ENCODE measurements at regions not wholly inside any gene's neighbourhood (a gene's known extent, or its start where the extent isn't known, plus 50 kb on each side); places are given as distances from the start of the nearest gene placed in this dataset.

- DNase-seq: no peak
- no peaks in the 10 kb centered on the region for H3K36me3 ChIP-seq (replicated peaks in 1 of 2; ENCODE audit: insufficient read depth in 1 of 2, low read depth in 2 of 2)
- no peaks in the 10 kb centered on the region for H3K4me1 ChIP-seq
- no peaks in the 10 kb centered on the region for H3K9me3 ChIP-seq
- peak overlapping the region in 2 of 4 donors; percentile 1 to 2 for H3K27ac ChIP-seq
- intact Hi-C loops (cut with DNase I): no loop called here
- H3K27me3 ChIP-seq: no peaks in the 10 kb centered on the region
- TF ChIP-seq CTCF (IDR thresholded peaks at IDR 0.05) (no peak), POLR2A (IDR thresholded peaks at IDR 0.05) (no peak)
- 36 to 44% methylated on average over 6 of the region's 6 CpGs for WGBS, 2 donors
- H3K4me3 ChIP-seq: no peak overlapping the region
- no peak for ATAC-seq
Observed at GRCh38 chr11:128164080-128164741, 423.1 kb downstream of the ETS1 start.

GRCh38 chr11:128161994-128162393 is 425.4 kb downstream of the ETS1 start:
- no peaks in the 10 kb centered on the region for H3K9me3 ChIP-seq
- H3K4me3 ChIP-seq: no peak overlapping the region
- intact Hi-C loops (cut with DNase I): no loop called here
- no peaks in the 10 kb centered on the region for H3K36me3 ChIP-seq (replicated peaks in 1 of 2; ENCODE audit: insufficient read depth in 1 of 2, low read depth in 2 of 2)
- TF ChIP-seq POLR2A (IDR thresholded peaks at IDR 0.05) (no peak), CTCF (IDR thresholded peaks at IDR 0.05) (no peak)
- DNase-seq (no peak), ATAC-seq (no peak)
- H3K27ac ChIP-seq: no peak overlapping the region
- WGBS, 2 donors: 67 to 83% methylated on average over 1 of the region's 1 CpG
- H3K4me1 ChIP-seq: no peaks in the 10 kb centered on the region
- no peaks in the 10 kb centered on the region for H3K27me3 ChIP-seq

GRCh38 chr11:128161436-128161835 is 425.9 kb downstream of the ETS1 start:
- no peaks in the 10 kb centered on the region for H3K9me3 ChIP-seq
- WGBS, 2 donors: 65 to 79% methylated on average over 1 of the region's 1 CpG
- no peak overlapping the region for H3K4me3 ChIP-seq
- ATAC-seq: no peak
- no peaks in the 10 kb centered on the region for H3K36me3 ChIP-seq (replicated peaks in 1 of 2; ENCODE audit: insufficient read depth in 1 of 2, low read depth in 2 of 2)
- no peaks in the 10 kb centered on the region for H3K27me3 ChIP-seq
- no peaks in the 10 kb centered on the region for H3K4me1 ChIP-seq
- no peak overlapping the region for H3K27ac ChIP-seq
- intact Hi-C loops (cut with DNase I): no loop called here
- no peak for DNase-seq
- TF ChIP-seq CTCF (IDR thresholded peaks at IDR 0.05) (no peak), POLR2A (IDR thresholded peaks at IDR 0.05) (no peak)

GRCh38 chr11:128158860-128159259 is 428.5 kb downstream of the ETS1 start:
- 61 to 66% methylated on average over 4 of the region's 4 CpGs for WGBS, 2 donors
- intact Hi-C loops (cut with DNase I): no loop called here

More at GRCh38 chr11:128158860-128159259, 428.5 kb downstream of the ETS1 start:
- TF ChIP-seq CTCF (IDR thresholded peaks at IDR 0.05): no peak
- TF ChIP-seq POLR2A (IDR thresholded peaks at IDR 0.05): no peak
- H3K36me3 ChIP-seq (replicated peaks in 1 of 2; ENCODE audit: insufficient read depth in 1 of 2, low read depth in 2 of 2): no peaks in the 10 kb centered on the region
- no peaks in the 10 kb centered on the region for H3K27me3 ChIP-seq
- no peak overlapping the region for H3K4me3 ChIP-seq
- H3K27ac ChIP-seq: no peak overlapping the region
- ATAC-seq (no peak), DNase-seq (no peak)
- H3K4me1 ChIP-seq: no peaks in the 10 kb centered on the region
- no peaks in the 10 kb centered on the region for H3K9me3 ChIP-seq

All from body of pancreas (tissue), 4 donors.